HTR-8/SVneo (cell line): ENCODE measurements at regions not wholly inside any gene's neighbourhood (a gene's known extent, or its start where the extent isn't known, plus 50 kb on each side); places are given as distances from the start of the nearest gene placed in this dataset.
A peak's percentile ranks its signal among the peaks of the same experiment; 100 is the strongest.

ENCODE experiments used
- DNase-seq: peaks from one replicate; pipeline ENCODE4 v3.0.0; 2011; ENCODE audit warnings: low spot score, mixed read lengths; ENCODE audit not compliant: insufficient read length
- FAIRE-seq: peaks from 2 replicates; lab custom pipeline; 2011; peaks lifted over from hg19 to GRCh38; lab: Jason Lieb, UNC

DNA sequence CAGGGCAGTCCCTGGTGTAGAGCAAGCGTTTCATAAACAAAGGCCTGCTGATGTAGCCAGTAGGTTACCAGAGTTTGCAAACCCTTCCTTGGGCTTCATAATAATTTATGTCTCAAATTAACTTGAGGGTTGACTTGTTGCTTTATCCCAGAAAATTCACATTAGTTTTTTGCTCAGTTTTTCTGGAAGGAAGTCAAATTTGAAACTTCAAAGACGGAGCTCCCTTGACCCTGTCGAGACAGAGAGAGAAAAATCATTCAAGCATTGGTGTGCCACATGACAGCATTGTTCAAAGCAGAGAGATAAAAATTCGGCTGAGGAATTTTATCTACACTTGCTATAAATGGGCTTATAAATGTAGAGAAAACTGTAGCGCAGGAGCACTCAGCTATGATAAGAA, 627.7 kb downstream of the TNS3 start:
- FAIRE-seq (no peak), DNase-seq (no peak)

DNA sequence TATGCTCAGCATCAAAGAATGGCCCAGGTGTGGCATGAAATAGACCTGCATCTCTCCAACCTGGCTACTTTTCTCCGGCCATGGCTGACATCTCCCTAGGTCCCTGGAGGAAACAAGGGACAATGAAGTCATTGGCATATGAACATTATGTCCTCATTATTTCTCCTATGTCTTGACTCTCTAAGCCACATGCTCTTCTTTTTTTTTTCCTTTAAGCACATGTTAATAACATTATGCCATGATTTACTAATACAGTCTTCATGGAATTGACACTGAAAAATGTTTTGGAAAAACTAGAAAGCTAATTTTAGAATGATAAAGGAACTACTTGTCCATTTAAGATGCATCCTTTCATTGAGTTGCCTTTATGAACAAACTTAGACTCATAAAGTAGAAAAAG, 628.9 kb downstream of the TNS3 start:
- FAIRE-seq (no peak), DNase-seq (no peak)

DNA sequence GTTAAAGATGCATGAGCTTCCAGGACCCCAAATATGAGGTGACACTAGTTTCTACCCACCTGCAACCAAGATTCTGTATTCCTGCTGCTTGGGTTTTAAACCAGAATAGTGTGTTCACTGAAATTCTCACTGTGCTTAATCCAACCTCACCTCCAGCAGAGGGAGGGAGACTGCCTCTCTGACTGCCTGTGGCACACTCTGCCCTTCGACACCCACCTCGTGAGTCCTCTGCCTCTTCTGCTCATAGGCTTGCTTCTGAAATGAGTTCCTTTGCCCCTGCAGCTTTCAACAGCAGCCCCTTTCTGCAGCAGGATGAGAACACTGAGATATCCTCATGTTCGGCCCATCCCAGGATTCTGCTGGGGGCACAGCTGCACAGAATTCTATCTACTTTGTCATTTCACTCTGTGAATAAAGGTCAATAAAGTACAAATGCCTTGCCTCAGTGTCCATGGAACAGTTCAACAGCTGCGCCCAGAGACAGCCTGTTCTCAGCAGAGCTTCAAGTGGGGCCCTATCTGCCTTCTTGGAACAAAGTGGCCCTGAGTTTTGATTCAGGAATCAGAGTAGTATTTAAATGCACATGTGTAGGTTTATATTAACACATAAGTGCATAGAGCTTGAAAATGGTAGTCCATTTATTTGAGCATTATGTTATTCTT, 632.5 kb downstream of the TNS3 start:
- FAIRE-seq (no peak), DNase-seq (no peak)

DNA sequence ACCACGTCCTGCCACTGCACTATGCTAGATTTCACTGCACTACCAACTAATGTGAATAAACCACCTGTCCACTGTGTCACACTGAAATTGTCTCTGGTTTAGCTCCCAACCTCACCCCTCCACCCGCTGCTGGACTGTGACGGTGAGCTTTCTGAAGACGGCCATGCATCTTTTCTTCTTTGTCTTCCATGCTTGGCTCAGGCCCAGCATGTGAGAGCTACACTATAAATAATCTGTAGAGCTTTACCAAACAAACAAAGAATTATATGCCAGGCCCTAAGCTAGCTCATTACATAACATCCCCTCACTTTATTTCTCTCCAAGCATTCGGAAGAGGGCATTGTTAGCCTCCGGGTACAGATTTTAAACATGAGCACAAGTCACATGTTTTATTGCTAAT, 633.2 kb downstream of the TNS3 start:
- no peak for FAIRE-seq
- no peak for DNase-seq

GRCh38 chr7:46945328-46945727, 636.6 kb downstream of the TNS3 start:
- no peak for DNase-seq
- no peak for FAIRE-seq

GRCh38 chr7:46943996-46944395, 637.9 kb downstream of the TNS3 start:
- FAIRE-seq (no peak), DNase-seq (no peak)

- FAIRE-seq (no peak), DNase-seq (no peak)
These were observed 639.3 kb downstream of the TNS3 start for GRCh38 chr7:46942574-46942973.

GRCh38 chr7:46940178-46940577, 641.7 kb downstream of the TNS3 start:
- FAIRE-seq (no peak), DNase-seq (no peak)

GRCh38 chr7:46939558-46939957, 642.4 kb downstream of the TNS3 start:
- FAIRE-seq: no peak
- DNase-seq: no peak

DNA sequence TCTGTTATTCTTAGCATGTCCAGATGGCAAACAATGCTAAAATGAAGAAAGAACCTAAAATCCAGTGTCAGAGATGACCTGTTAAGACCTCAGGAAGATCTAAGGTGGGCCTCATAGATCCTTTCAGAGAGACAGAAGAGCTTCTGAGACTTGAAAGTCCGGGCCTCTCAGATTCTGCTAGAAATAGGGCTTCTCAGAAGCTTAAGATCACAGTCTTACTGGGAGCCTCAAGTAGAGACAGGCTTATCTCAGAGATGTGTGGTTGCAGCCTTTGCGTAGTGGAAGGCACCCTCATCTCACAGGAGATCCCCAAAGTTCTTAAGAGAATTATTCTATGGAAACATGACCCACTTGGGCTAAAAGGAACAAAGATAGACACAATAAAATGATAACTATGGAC, 642.8 kb downstream of the TNS3 start:
- FAIRE-seq (no peak), DNase-seq (no peak)

- FAIRE-seq (no peak), DNase-seq (no peak)
These were observed 644.1 kb downstream of the TNS3 start for GRCh38 chr7:46937826-46938225.

DNA sequence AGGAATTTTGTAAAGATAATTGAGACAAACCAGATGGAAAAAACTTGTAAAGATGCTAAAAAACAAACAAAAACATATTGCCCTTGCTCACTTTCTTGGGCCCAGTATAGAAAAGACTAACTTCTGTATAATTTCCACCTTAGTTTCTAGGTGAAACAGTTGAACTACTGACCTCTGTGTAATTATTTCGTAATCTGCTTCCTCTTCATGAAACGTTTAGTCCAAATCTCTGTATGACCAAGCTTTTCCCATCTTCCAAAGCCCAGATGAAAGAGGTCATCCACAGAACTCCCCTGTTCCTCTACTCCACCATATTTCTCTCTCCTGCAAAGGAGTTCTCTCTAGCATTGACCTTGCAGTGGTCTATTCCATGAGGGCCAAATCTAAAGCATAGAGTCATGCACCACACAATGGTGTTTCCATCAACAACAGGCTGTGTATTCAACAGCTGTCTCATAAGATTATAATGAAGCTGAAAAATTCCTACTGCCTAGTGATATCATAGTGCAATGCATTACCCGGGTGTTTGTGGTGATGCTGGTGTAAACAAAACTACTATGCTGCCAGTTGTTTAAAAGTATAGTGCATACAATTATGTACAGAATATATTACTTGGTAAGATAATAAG, 647.6 kb downstream of the TNS3 start:
- DNase-seq: no peak
- FAIRE-seq: no peak

- no peak for FAIRE-seq
These were observed 648.3 kb downstream of the TNS3 start for GRCh38 chr7:46933596-46933995.

DNA sequence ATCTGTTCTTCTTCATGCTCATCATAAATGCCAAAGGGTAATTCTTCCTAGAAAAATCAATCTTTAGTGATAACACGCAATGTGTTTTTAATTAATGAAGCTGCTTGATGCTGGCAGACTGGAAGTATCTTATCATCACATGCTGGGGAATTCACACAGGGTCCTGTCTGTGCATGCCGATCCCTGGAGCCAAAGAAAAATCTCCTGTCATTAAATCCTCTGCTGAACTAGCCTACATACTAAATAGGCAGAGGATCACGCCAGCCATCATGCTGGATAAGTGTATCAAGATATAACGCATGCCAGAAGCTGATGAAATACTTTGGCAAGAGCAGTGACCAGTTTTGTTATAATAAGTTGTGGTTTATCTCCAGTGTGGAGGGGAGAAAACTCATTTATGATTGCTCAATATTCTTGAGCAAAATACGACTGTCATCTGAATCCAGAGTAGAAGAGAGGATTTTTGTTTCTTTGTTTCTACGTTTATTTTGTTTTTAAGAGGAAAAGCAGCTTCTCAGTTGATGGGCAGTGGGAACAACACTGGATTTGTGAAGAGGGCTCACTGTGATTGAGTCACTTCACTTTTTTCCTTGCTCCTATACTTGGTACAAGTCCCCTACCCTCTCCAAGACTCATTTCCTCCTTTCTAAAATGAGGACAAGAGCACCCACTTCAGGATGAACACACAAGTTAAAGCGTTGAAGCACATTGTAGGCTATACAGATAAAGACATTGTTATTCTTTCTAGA, 649.1 kb downstream of the TNS3 start:
- peak; percentile 24 for DNase-seq
- FAIRE-seq: no peak

More at GRCh38 chr7:46933596-46933995, 648.3 kb downstream of the TNS3 start:
- DNase-seq: no peak

GRCh38 chr7:46932306-46932675, 649.6 kb downstream of the TNS3 start:
- DNase-seq (no peak), FAIRE-seq (no peak)

- FAIRE-seq (peak; percentile 57), DNase-seq (peak; percentile 58)
These were observed 651.5 kb downstream of the TNS3 start for GRCh38 chr7:46930366-46930765.

GRCh38 chr7:46929359-46929758, 652.6 kb downstream of the TNS3 start:
- FAIRE-seq: no peak
- DNase-seq: no peak

- no peak for DNase-seq
- FAIRE-seq: no peak
These were observed 653.2 kb downstream of the TNS3 start for GRCh38 chr7:46928719-46929118.

GRCh38 chr7:46927131-46927810, 654.6 kb downstream of the TNS3 start:
- no peak for FAIRE-seq

DNA sequence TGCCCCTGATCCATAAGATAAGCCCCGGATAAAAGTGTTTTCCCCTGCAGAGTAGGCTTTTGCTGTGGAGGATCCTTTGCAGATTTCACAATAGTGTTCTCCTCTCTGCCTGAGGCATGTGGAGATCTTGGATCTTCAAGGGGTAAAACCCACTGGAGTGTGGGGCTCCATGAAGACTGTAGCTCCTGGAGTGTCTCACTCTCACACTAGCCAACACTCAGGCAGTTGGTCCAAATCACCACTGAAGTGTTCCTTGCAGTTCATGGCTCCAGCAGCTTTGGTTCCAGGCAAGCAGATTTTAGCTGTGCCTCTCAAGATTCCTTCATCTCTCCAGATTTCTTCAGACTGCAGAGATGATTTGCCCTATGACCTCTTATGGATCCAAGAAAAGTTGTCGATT, 665.3 kb downstream of the TNS3 start:
- DNase-seq: no peak
- FAIRE-seq: no peak

More at GRCh38 chr7:46927131-46927810, 654.6 kb downstream of the TNS3 start:
- no peak for DNase-seq

GRCh38 chr7:46912692-46913091, 669.2 kb downstream of the TNS3 start:
- FAIRE-seq (no peak), DNase-seq (no peak)
